KMS-11 (cell line): ENCODE measurements at regions not wholly inside any gene's neighbourhood (a gene's known extent, or its start where the extent isn't known, plus 50 kb on each side); places are given as distances from the start of the nearest gene placed in this dataset.

Experiments used
- H2AFZ ChIP-seq: fragments of 200-600 bp; sonication (generic); 2 replicates; pipeline ENCODE4 v1.6.1; 2016; ENCODE audit warnings: antibody characterized with exemption, mixed run types, low read depth
- H3K27ac ChIP-seq: fragments of 200-600 bp; sonication (generic); 2 replicates; pipeline ENCODE4 v1.6.1; 2016; ENCODE audit warnings: mild to moderate bottlenecking, mixed run types
- H3K27me3 ChIP-seq: fragments of 200-600 bp; sonication (generic); 2 replicates; pipeline ENCODE4 v1.6.1; 2017; ENCODE audit warnings: mild to moderate bottlenecking, low read depth, mixed run types, moderate library complexity; ENCODE audit not compliant: insufficient read depth
- H3K36me3 ChIP-seq: fragments of 200-600 bp; sonication (generic); 2 replicates; pipeline ENCODE4 v1.6.1; 2017; ENCODE audit warnings: mild to moderate bottlenecking, mixed run types; ENCODE audit not compliant: insufficient read depth
- H3K4me1 ChIP-seq: fragments of 200-600 bp; sonication (generic); 2 replicates; pipeline ENCODE4 v1.6.1; 2016; ENCODE audit warnings: mild to moderate bottlenecking, low read depth, mixed run types; ENCODE audit not compliant: poor library complexity, severe bottlenecking
- H3K4me2 ChIP-seq: fragments of 200-600 bp; sonication (generic); 2 replicates; pipeline ENCODE4 v1.7.0; 2016; ENCODE audit warnings: mild to moderate bottlenecking, mixed run types
- H3K4me3 ChIP-seq: fragments of 200-600 bp; sonication (generic); IDR thresholded peaks from 2 replicates; pipeline ENCODE4 v1.6.1; 2017; ENCODE audit warnings: low read depth, low read length, mixed read lengths; ENCODE audit not compliant: insufficient read depth
- H3K79me2 ChIP-seq: fragments of 200-600 bp; sonication (generic); 2 replicates; pipeline ENCODE4 v1.6.1; 2016; ENCODE audit warnings: low read depth, mixed run types; ENCODE audit not compliant: insufficient read depth
- H3K9ac ChIP-seq: fragments of 200-600 bp; sonication (generic); 2 replicates; pipeline ENCODE4 v1.6.1; 2016; ENCODE audit warnings: mild to moderate bottlenecking, mixed run types
- H4K20me1 ChIP-seq: fragments of 200-600 bp; sonication (generic); 2 replicates; pipeline ENCODE4 v1.6.1; 2016; ENCODE audit warnings: mild to moderate bottlenecking, mixed run types; ENCODE audit not compliant: insufficient read depth
- TF ChIP-seq, protein P1 (sequence below): fragments of 200-600 bp; sonication (generic); conservative IDR thresholded peaks from 2 replicates; pipeline ENCODE4 v1.6.1; 2017; ENCODE audit warnings: low read depth, mild to moderate bottlenecking, antibody characterized with exemption, low read length, moderate library complexity, mixed read lengths

DNA sequence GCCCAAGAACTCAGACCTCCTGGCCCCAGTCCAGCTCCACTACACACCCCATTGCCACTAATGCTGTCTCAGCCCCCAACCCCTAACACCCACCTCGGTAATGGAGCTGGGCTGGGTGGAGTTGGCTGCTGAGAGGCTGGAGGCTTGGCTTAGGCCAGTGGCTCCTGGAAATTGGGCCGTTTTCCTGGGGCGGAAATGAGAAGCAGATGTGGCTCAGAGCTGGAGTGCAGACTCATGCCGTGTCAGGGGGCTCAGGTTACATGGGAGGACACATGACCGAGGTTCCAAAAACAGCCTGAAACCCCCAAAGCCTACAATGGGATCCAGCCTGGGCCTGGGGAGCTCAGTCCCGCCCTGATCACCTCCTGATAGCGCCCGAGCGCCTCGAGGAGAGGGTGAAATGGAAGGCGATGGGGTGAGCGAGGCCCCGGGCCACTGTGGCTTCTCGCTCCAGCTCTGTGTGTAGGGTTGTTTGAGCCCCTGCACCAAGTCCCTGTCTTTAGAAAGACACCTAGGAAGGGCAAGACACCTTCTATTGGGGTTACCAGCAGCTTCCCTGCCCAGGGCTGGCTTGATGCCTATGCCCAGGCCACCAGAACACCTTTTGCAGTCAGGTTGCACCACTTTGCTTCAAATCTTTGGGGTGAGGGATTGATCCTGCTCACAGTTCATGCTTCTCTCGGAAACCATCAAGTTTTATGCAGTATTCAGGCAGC, 175.7 kb upstream of the HAAO start:
- Histone ChIP-seq H3K4me1 (peaks cover 10% of the 10 kb centered on the region), H3K9ac (no peak overlapping the region), H4K20me1 (no peaks in the 10 kb centered on the region), H3K4me2 (no peak overlapping the region), H3K36me3 (no peaks in the 10 kb centered on the region), H3K79me2 (no peaks in the 10 kb centered on the region), H3K4me3 (no peak overlapping the region), H3K27ac (no peak overlapping the region), H3K27me3 (no peaks in the 10 kb centered on the region), H2AFZ (no peak overlapping the region)
- TF ChIP-seq, protein P1, sequence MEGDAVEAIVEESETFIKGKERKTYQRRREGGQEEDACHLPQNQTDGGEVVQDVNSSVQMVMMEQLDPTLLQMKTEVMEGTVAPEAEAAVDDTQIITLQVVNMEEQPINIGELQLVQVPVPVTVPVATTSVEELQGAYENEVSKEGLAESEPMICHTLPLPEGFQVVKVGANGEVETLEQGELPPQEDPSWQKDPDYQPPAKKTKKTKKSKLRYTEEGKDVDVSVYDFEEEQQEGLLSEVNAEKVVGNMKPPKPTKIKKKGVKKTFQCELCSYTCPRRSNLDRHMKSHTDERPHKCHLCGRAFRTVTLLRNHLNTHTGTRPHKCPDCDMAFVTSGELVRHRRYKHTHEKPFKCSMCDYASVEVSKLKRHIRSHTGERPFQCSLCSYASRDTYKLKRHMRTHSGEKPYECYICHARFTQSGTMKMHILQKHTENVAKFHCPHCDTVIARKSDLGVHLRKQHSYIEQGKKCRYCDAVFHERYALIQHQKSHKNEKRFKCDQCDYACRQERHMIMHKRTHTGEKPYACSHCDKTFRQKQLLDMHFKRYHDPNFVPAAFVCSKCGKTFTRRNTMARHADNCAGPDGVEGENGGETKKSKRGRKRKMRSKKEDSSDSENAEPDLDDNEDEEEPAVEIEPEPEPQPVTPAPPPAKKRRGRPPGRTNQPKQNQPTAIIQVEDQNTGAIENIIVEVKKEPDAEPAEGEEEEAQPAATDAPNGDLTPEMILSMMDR = no peak

DNA sequence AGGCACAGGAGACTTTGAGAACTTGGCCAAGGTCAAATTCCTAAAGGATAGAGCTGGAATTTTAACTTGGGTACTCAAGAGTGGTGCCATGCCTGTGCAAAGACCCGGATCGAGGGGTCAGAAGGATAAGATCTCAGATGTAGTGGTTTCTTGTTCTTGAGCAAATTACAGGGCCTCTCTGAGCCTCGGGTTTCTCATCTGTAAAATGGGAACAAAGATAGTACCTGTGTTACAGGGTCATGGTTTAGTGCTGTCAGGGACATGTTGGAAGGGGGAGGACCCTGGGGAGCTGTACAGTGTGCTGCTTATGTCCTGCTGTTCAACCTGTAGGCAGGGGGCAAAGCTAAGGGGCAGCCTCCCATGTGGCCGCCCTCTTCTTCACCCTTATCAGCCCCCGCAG, 173.5 kb upstream of the HAAO start:
- no peak overlapping the region for H3K9ac ChIP-seq
- H3K4me1 ChIP-seq = no peaks in the 10 kb centered on the region
- no peaks in the 10 kb centered on the region for H3K27me3 ChIP-seq
- no peaks in the 10 kb centered on the region for H4K20me1 ChIP-seq
- H2AFZ ChIP-seq = no peak overlapping the region
- H3K4me2 ChIP-seq = no peak overlapping the region
- no peak overlapping the region for H3K4me3 ChIP-seq
- no peak overlapping the region for H3K27ac ChIP-seq
- TF ChIP-seq, protein P1 = no peak
- H3K36me3 ChIP-seq = no peaks in the 10 kb centered on the region
- H3K79me2 ChIP-seq = no peaks in the 10 kb centered on the region

- H3K4me1 ChIP-seq = no peaks in the 10 kb centered on the region
- H3K4me2 ChIP-seq = no peak overlapping the region
- no peak overlapping the region for H3K9ac ChIP-seq
Observed at GRCh38 chr2:42965196-42965595, 172.8 kb upstream of the HAAO start.

DNA sequence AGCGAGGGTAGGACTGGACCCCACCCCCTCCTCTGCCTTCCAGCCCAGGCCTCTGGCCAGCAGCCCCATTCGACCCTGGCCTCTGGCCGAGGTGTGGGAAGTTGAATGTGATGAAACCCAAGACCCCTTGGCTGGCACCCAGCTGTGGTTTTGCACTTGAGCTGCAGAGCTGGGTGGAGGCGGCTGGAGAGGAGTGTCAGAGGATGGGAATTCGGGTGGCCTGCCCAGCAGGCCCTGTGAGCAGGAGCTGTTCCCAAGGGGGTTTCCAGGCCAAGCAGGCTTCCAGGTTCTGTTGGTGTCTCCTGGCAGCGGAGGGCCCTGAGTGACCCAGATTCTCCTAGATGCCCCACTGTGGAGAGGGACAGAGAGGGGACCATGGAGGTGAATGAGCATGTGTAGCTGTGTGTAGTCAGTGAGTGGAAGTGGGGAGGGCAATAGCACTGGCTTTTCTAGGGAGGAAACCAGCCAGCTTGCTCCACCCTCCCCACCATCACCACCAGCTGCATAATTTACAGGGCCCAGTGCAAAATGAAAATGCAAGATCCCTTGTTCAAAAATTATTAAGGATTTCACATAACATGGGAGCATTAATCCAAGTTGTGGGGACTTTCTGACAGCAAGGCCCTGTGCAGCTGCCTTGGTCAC, 172.2 kb upstream of the HAAO start:
- H4K20me1 ChIP-seq = no peaks in the 10 kb centered on the region
- no peak overlapping the region for H2AFZ ChIP-seq
- H3K4me1 ChIP-seq = no peaks in the 10 kb centered on the region
- TF ChIP-seq, protein P1 = no peak
- H3K27me3 ChIP-seq = no peaks in the 10 kb centered on the region
- no peak overlapping the region for H3K9ac ChIP-seq
- H3K4me2 ChIP-seq = no peak overlapping the region
- H3K36me3 ChIP-seq = no peaks in the 10 kb centered on the region
- no peaks in the 10 kb centered on the region for H3K79me2 ChIP-seq
- no peak overlapping the region for H3K4me3 ChIP-seq
- H3K27ac ChIP-seq = no peak overlapping the region

More at GRCh38 chr2:42965196-42965595, 172.8 kb upstream of the HAAO start:
- H3K79me2 ChIP-seq = no peaks in the 10 kb centered on the region
- no peaks in the 10 kb centered on the region for H3K27me3 ChIP-seq
- no peak overlapping the region for H3K4me3 ChIP-seq
- no peaks in the 10 kb centered on the region for H3K36me3 ChIP-seq
- H3K27ac ChIP-seq = no peak overlapping the region
- TF ChIP-seq, protein P1 = no peak
- H2AFZ ChIP-seq = no peak overlapping the region
- no peaks in the 10 kb centered on the region for H4K20me1 ChIP-seq
